ENCODE measurements at regions not wholly inside any gene's neighbourhood (a gene's known extent, or its start where the extent isn't known, plus 50 kb on each side); places are given as distances from the start of the nearest gene placed in this dataset.

GRCh38 chr7:123352973-123353372, 153.2 kb upstream of the SLC13A1 start:
- no peak overlapping the region for H3K4me3 ChIP-seq
- BruUV-seq (replicated peaks): no TSS peak
- no peak overlapping the region for H2AFZ ChIP-seq (ENCODE audit: low read depth, low read length)
- no peak overlapping the region for H3K27ac ChIP-seq (ENCODE audit: extremely low read depth, low read depth, low read length)
- CTCF ChIA-PET (ENCODE audit: low intra/inter-chr PET ratio): no interaction called here
- no peaks in the 10 kb centered on the region for H3K9me1 ChIP-seq (ENCODE audit: control insufficient read depth, insufficient read depth, low read length)
- intact Hi-C loops (cut with micrococcal nuclease): no loop called here
- H3K36me3 ChIP-seq (ENCODE audit: control insufficient read depth, insufficient read depth, low read length): no peaks in the 10 kb centered on the region
- in situ Hi-C loops (cut with MboI): no loop called here
- no peak for DNase-seq (ENCODE audit: extremely low read depth in 1 of 4, low spot score in 3 of 4)
- no peak overlapping the region for H3K9ac ChIP-seq (ENCODE audit: insufficient read depth in 1 of 2, low read depth in 2 of 2, low read length in 2 of 2)
- H4K20me1 ChIP-seq (replicated peaks; ENCODE audit: control insufficient read depth, insufficient read depth, low read length): no peaks in the 10 kb centered on the region
- no peak for FAIRE-seq
- no peaks in the 10 kb centered on the region for H3K9me3 ChIP-seq (replicated peaks; ENCODE audit: control insufficient read depth, insufficient read depth, low read depth, low read length)
- no peaks in the 10 kb centered on the region for H3K4me1 ChIP-seq (replicated peaks in 1 of 2; ENCODE audit: control insufficient read depth in 2 of 2, insufficient read depth in 2 of 2, low read length in 2 of 2)
- WGBS (ENCODE audit: insufficient coverage, low coverage, missing lambda C conversion rate): 0% methylated on average over 2 of the region's 2 CpGs
- no peaks in the 10 kb centered on the region for H3K79me2 ChIP-seq (ENCODE audit: control insufficient read depth, insufficient read depth, low read length)
- POLR2A ChIA-PET: no interaction called here
- no peak for ATAC-seq
- H3K27me3 ChIP-seq (ENCODE audit: control insufficient read depth in 2 of 2, insufficient read depth in 2 of 2, low read length in 2 of 2): no peaks in the 10 kb centered on the region
- no peak overlapping the region for H3K4me2 ChIP-seq (ENCODE audit: insufficient read depth, low read length)
- TF ChIP-seq ARHGAP35 (IDR thresholded peaks at IDR 0.05; ENCODE audit: partially characterized antibody) (no peak), CBFA2T2 (conservative IDR thresholded peaks at IDR 0.05) (no peak), DLX4 (CRISPR knock-in tag; IDR thresholded peaks at IDR 0.05) (no peak), ZNF77 (CRISPR knock-in tag; IDR thresholded peaks at IDR 0.05) (no peak), AFF4 (CRISPR knock-in tag; IDR thresholded peaks at IDR 0.05) (no peak), AFF1 (IDR thresholded peaks at IDR 0.05; ENCODE audit: low read depth in 1 of 2, partially characterized antibody in 2 of 2) (no peak), ZNF511 (CRISPR knock-in tag; IDR thresholded peaks at IDR 0.05) (no peak), MCM7 (IDR thresholded peaks at IDR 0.05) (no peak), CREB5 (CRISPR knock-in tag; IDR thresholded peaks at IDR 0.05) (no peak), BRD4 (IDR thresholded peaks at IDR 0.05) (no peak), KAT8 (IDR thresholded peaks at IDR 0.05; ENCODE audit: low read depth) (no peak), CCAR2 (IDR thresholded peaks at IDR 0.05; ENCODE audit: low read depth, low read length) (no peak), FOS (IDR thresholded peaks at IDR 0.05; ENCODE audit: extremely low read depth, insufficient read length) (no peak), ZNF124 (CRISPR knock-in tag; IDR thresholded peaks at IDR 0.05) (no peak), ZNF347 (CRISPR knock-in tag; IDR thresholded peaks at IDR 0.05; ENCODE audit: low read depth) (no peak)
